ENCODE measurements at regions not wholly inside any gene's neighbourhood (a gene's known extent, or its start where the extent isn't known, plus 50 kb on each side); places are given as distances from the start of the nearest gene placed in this dataset.
A peak's percentile ranks its signal among the peaks of the same experiment; 100 is the strongest.
"Not testable (repeated sequence)": the region's sequence is repeated elsewhere in the genome, so short reads cannot be mapped to it uniquely, and the experiment has no call there.

GRCh38 chr1:182331387-182331786, 60.2 kb downstream of the GLUL start:
- DNase-seq (ENCODE audit: low spot score), result no peak

GRCh38 chr1:182330303-182330702, 61.3 kb downstream of the GLUL start:
- no peak for DNase-seq (ENCODE audit: low spot score)

- no peak for DNase-seq (ENCODE audit: low spot score)
Observed at GRCh38 chr1:182329471-182329870, 62.1 kb downstream of the GLUL start.

GRCh38 chr1:182328591-182328990, 63.0 kb downstream of the GLUL start:
- DNase-seq (ENCODE audit: low spot score), result no peak

DNA sequence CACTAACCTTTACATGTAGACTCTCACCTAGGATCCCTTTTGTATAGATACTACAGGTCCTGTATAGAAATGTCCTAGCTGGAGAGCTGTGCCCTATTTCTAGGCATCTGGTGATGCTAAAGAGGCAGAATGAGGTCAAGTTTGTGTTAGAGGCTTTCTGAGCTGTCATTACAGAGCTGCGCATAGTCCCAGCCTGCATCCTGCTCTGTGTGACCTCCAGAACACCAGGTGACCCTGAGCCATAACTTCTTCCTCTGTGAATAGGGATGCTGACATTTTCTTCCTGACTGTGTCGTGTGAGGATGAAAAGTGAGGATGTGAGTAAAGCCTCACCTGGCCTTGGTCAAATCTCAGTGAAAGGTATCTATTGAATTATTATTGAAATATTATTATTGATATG, 66.3 kb downstream of the GLUL start:
- DNase-seq (ENCODE audit: low spot score), result no peak

GRCh38 chr1:182321532-182321931, 70.1 kb downstream of the GLUL start:
- not testable (repeated sequence) for DNase-seq (ENCODE audit: low spot score)

- DNase-seq (ENCODE audit: low spot score), result no peak
Observed at GRCh38 chr1:182317611-182318161, 73.9 kb downstream of the GLUL start.

GRCh38 chr1:182316454-182316853, 75.1 kb downstream of the GLUL start:
- DNase-seq (ENCODE audit: low spot score), result not testable (repeated sequence)

DNA sequence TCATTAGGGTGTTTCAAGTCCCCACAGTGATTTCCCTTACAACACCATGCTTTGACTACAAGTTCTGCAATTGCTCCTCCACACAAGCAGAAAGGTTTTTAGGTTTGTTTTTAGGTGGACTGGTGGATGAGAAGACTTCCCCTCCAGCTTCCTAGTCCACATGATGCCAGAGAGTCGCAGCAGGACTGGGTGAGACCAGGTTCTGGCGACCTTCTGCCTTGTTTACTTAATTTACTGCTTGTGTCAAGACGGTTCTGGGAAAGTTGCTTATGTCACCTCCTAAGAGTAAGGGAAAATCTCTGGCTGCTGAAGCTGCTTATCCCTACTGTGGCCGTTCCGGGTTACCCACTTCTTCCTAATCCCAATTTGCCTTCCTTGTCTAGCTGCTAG, 76.4 kb downstream of the GLUL start:
- DNase-seq (ENCODE audit: low spot score), result no peak

DNA sequence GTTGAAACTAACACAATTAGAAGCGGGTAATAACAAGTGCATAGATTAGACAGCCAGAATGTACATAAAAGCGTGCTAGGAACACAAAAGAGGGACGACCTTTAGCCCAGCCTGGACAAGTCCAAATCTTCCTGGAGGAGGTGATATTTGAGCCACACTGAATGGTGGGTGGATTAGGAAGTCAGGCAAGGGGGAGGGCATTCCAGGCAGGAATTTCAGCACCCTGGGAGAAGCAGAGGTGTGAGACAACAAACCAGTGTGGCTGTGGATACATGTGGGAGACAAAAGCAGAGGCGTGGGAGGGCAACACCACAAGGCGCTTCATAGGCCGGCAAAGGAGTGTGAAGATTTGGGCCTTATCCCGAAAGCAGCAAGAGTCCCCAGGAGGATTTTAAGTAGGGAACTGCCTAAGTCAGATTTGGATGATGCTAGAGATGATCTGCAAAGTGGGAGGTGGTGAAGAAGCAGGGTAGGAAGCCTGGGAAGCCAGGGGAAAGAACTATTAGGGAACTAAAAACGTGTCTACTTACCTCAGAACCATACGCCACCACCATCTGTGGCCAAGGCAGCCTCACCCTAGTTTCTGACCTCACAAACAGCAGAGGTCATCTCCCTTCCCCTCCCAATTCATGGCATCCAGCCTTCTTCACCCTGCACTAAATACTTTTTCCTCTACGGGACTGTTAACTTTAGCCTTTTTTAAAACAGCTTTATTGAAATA, 81.8 kb downstream of the GLUL start:
- DNase-seq (ENCODE audit: low spot score), result no peak

DNA sequence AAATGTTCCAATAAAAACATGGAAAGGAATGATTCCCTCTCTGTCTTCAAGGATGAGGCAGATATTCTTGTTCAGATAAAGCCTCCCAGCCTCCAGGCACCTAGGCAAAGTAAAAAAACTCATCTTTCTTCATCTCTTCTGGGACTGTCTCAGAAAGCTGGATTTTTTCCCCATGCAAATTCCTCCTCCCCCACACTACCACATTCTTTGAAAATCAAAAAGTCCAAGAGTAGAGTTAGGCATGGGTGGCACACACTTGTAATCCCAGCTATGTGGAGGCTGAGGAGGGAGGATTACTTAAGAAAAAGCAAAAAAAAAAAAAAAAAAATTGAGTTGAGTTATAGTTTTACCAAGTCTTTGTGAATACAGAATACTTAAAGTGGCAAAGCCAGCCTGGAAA, 82.8 kb downstream of the GLUL start:
- DNase-seq (ENCODE audit: low spot score), result no peak

DNA sequence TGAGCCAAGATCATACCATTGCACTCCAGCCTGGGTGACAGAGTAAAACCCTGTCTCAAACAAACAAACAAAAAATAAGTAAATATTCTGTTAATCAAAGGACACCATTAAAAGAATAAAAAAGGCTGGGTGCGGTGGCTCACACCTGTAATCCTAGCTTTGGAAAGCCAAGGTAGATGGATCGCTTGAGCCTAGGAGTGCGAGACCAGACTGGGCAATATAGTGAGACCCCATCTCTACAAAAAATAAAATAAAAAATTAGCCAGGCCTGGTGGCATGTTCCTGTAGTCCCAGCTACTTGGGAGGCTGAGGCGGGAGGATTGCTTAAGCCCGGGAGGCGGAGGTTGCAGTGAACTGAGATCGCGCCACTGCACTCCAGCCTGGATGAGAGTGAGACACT, 84.1 kb downstream of the GLUL start:
- not testable (repeated sequence) for DNase-seq (ENCODE audit: low spot score)

GRCh38 chr1:182305861-182306260, 85.7 kb downstream of the GLUL start:
- DNase-seq (ENCODE audit: low spot score), result no peak

DNA sequence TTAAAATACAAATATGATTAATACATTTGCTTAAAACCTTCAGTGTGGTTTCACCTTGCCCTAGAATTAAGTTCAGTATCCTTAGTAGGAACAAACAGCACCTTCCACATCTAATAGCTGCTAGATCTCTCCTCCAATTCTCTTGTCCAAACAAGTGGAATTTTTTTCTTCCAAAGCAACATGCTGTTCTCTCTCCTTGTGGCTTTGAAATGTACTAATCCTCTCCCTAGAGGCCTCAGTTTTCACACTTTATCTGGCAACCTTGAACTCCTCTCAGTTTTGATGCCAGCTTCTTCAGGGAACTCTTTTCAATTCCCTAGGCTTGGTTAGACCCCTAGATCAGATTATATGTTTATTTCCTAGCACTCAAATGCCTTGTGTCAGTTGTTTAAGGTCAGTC, 87.0 kb downstream of the GLUL start:
- DNase-seq (ENCODE audit: low spot score), result no peak

GRCh38 chr1:182304218-182304617, 87.4 kb downstream of the GLUL start:
- no peak for DNase-seq (ENCODE audit: low spot score)

DNA sequence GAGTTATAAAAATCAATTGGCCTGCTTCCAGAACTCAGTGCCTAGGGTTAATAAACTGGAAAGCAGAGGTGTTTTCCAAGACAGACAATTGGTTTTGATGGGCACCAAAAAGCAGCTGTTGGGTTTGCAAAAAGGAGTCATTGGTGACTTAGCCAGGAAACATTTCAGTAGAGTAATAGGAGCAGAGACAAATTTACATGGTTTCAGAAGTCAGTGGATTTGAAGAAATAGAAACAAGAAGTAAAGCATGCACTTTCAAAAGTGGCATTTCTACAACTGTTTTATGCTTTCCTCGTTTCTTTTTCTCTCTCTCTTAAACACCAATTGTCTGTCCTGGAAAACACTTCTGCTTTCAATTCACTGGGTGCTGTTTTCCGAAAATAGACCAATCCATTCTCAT, 87.8 kb downstream of the GLUL start:
- no peak for DNase-seq (ENCODE audit: low spot score)

DNA sequence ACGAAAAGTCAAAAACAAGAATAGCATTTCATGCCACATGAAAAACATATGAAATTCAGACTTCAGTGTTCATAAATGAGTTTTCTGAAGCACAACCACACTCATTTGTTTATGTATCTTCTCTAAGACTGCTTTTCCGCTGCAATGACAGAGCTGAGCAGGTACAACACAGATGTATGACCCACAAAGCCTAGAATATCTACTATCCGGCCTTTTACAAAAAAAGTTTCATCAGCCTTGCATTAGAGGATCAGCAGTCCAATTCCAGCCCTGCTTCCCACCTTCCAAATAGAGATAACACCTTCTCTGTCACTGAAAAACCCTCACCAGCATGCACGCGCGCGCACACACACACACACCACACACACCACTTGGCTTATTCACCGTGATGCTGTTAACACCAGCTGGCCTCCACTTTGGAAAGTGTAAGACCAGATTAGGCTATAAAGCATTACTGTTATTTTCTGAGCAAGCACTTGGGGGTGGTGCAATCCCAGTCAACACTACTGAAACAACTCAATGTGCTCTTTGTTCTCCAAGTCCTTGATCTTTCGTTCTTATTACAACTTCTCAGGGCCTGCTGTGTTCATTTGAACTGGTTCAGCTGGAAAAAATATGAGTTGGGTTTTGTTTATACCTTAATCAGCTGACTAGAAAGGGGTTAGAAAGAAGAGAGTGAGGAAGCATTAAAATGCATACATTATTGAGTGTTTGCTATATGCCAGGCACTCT, 90.0 kb downstream of the GLUL start:
- DNase-seq (ENCODE audit: low spot score), result peak; percentile 94

GRCh38 chr1:182301026-182301436, 90.6 kb downstream of the GLUL start:
- DNase-seq (ENCODE audit: low spot score), result peak; percentile 39

GRCh38 chr1:182299728-182300616, 91.6 kb downstream of the GLUL start:
- peak; percentile 87 for DNase-seq (ENCODE audit: low spot score)

DNA sequence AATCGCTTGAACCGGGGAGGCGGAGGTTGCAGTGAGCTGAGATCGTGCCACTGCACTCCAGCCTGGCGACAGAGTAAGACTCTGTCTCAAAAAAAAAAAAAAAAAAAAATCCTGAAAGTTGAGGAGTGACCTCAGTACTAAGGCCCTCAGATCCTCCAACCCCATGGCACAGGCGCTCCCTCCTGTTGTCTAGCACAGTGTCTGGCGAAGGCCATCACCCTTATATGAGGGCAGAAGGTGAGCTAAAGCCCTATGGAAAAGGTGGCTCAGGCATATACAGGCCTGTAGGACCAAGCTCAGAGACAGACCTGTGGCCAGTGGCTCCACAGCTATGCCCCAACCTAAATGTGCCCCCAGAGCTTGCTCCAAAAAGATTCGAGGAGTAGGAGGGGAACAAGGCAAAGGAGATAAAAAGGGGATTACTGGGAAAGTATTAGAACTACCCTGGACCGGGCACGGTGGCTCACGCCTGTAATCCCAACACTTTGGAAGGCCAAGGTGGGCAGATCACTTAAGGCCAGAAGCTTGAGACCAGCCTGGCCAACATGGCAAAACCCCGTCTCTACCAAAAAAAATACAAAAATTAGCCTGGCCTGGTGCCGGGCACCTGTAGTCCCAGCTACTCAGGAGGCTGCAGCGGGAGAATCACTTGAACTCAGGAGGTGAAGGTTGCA, 92.4 kb downstream of the GLUL start:
- not testable (repeated sequence) for DNase-seq (ENCODE audit: low spot score)

DNA sequence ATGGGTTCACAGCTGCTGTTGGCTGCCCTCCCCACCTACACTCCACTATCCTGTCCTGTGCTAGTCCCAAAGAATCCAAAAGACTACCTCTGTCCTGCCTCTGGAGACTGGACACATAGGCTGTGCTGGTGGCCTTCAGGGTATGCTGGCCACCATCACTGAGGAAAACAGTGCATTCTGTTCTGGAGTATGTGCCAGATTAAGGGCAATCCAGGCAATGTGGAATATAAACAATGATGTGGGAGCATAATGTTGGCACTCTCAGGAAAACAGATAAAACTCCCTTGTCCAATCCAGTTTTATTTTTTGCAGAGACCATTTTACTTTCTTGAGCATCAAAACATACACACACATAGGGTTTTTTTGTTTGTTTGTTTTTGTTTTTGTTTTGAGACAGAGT, 94.3 kb downstream of the GLUL start:
- DNase-seq (ENCODE audit: low spot score), result no peak

DNA sequence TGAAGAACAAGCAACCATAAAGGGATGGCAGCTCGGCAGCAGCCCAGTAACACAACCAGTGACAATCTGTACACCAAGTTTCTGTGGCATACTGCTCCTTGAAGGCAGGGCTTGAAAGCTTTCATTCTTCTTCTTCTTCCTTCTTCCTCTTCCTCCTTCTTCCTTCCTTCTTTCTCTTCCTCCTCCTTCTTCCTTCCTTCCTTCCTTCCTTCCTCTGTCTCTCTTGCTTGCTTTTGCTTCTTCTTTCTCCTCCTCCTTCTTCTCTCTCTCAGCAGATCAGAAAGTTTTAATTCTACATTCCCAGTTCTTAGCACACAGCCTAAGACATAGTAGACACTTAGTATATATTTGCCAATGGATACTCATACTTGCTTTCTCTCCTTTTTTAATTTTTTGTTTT, 95.9 kb downstream of the GLUL start:
- no peak for DNase-seq (ENCODE audit: low spot score)
